ENCODE measurements at regions not wholly inside any gene's neighbourhood (a gene's known extent, or its start where the extent isn't known, plus 50 kb on each side); places are given as distances from the start of the nearest gene placed in this dataset.

GRCh38 chr9:104280711-104281110, 186.6 kb downstream of the SMC2 start:
- no peak overlapping the region for H3K27ac ChIP-seq (ENCODE audit: insufficient read depth, low read depth, low read length)
- dilution Hi-C loops (cut with MboI; ENCODE audit: extremely low pct_ligation_motif_present, low sequenced_read_pairs) (no loop called here), intact Hi-C loops (cut with micrococcal nuclease) (no loop called here)
- H2AFZ ChIP-seq (ENCODE audit: low read depth, low read length), result no peak overlapping the region
- H3K9ac ChIP-seq (replicated peaks; ENCODE audit: extremely low read depth, insufficient read depth, low read length), result no peak overlapping the region
- ChIA-PET CTCF (no interaction called here), POLR2A (no interaction called here)
- H3K4me3 ChIP-seq (replicated peaks in 1 of 3; ENCODE audit: insufficient read depth in 1 of 3, low read depth in 1 of 3, low read length in 3 of 3), result no peak overlapping the region
- BruUV-seq (replicated peaks), result no TSS peak
- no peak overlapping the region for H3K4me2 ChIP-seq (ENCODE audit: insufficient read depth, low read length)
- DNase-seq (ENCODE audit: low read depth, low spot score) (no peak), FAIRE-seq (no peak)
- H3K36me3 ChIP-seq (ENCODE audit: control insufficient read depth in 2 of 2, extremely low read depth in 1 of 2, insufficient read depth in 2 of 2, low read length in 2 of 2), result no peaks in the 10 kb centered on the region
- no peaks in the 10 kb centered on the region for H3K9me1 ChIP-seq (replicated peaks; ENCODE audit: control insufficient read depth, extremely low read depth, insufficient read depth, low read length)
- no peaks in the 10 kb centered on the region for H3K27me3 ChIP-seq (ENCODE audit: control insufficient read depth in 2 of 2, insufficient read depth in 2 of 2, low read length in 2 of 2)
- no peaks in the 10 kb centered on the region for H3K9me3 ChIP-seq (replicated peaks; ENCODE audit: control insufficient read depth, insufficient read depth, low read length)
- no peaks in the 10 kb centered on the region for H3K79me2 ChIP-seq (ENCODE audit: control insufficient read depth, insufficient read depth, low read length)
- no peaks in the 10 kb centered on the region for H4K20me1 ChIP-seq (replicated peaks; ENCODE audit: control insufficient read depth, extremely low read depth, insufficient read depth, low read length)
- TF ChIP-seq MAX (IDR thresholded peaks at IDR 0.05; ENCODE audit: insufficient read depth, insufficient read length), result no peak
- no peak for TF ChIP-seq FOS (IDR thresholded peaks at IDR 0.05; ENCODE audit: borderline replicate concordance, insufficient read depth, low read length)
- TF ChIP-seq CTCF (IDR thresholded peaks at IDR 0.05; ENCODE audit: extremely low read depth in 1 of 2, insufficient read depth in 1 of 2, low read depth in 1 of 2, low read length in 2 of 2), result no peak
- TF ChIP-seq EZH2 (IDR thresholded peaks at IDR 0.05; ENCODE audit: borderline replicate concordance, low read depth, low read length, severe bottlenecking), result no peak
- no peak for TF ChIP-seq JUN (IDR thresholded peaks at IDR 0.05; ENCODE audit: borderline replicate concordance, insufficient read depth, insufficient read length, low read depth)
- TF ChIP-seq MYC (IDR thresholded peaks at IDR 0.05; ENCODE audit: low read depth, low read length), result no peak
- no peak for TF ChIP-seq POLR2AphosphoS5 (IDR thresholded peaks at IDR 0.05; ENCODE audit: insufficient read depth, low read depth, low read length)
- no peak for TF ChIP-seq GATA2 (IDR thresholded peaks at IDR 0.05; ENCODE audit: insufficient read depth, insufficient read length, low read depth, low read length)
- no peak for TF ChIP-seq POLR2A (IDR thresholded peaks at IDR 0.05; ENCODE audit: low read depth, low read length)
- no peaks in the 10 kb centered on the region for H3K4me1 ChIP-seq (ENCODE audit: control insufficient read depth, extremely low read depth, insufficient read depth, low read length)

All from endothelial cell of umbilical vein (primary cell).